ENCODE measurements at regions not wholly inside any gene's neighbourhood (a gene's known extent, or its start where the extent isn't known, plus 50 kb on each side); places are given as distances from the start of the nearest gene placed in this dataset.

- no peak overlapping the region for H3K4me3 ChIP-seq (ENCODE audit: control insufficient read depth, low read depth, low read length)
- no peak for TF ChIP-seq CTCF (conservative IDR thresholded peaks at IDR 0.05; ENCODE audit: control insufficient read depth, insufficient read depth, low read depth, low read length)
- no peak for DNase-seq (ENCODE audit: low read depth)
These were observed 262.2 kb upstream of the SKOR2 start for GRCh38 chr18:47513614-47514013.

- DNase-seq (ENCODE audit: low read depth): no peak
These were observed 261.4 kb upstream of the SKOR2 start for GRCh38 chr18:47512726-47513435.

GRCh38 chr18:47512056-47512455, 260.6 kb upstream of the SKOR2 start:
- no peak for DNase-seq (ENCODE audit: low read depth)
- no peak for TF ChIP-seq CTCF (conservative IDR thresholded peaks at IDR 0.05; ENCODE audit: control insufficient read depth, insufficient read depth, low read depth, low read length)
- no peak overlapping the region for H3K4me3 ChIP-seq (ENCODE audit: control insufficient read depth, low read depth, low read length)

More at GRCh38 chr18:47512726-47513435, 261.4 kb upstream of the SKOR2 start:
- H3K4me3 ChIP-seq (ENCODE audit: control insufficient read depth, low read depth, low read length): no peak overlapping the region
- TF ChIP-seq CTCF (conservative IDR thresholded peaks at IDR 0.05; ENCODE audit: control insufficient read depth, insufficient read depth, low read depth, low read length): no peak

- no peak overlapping the region for H3K4me3 ChIP-seq (ENCODE audit: control insufficient read depth, low read depth, low read length)
- no peak for DNase-seq (ENCODE audit: low read depth)
- TF ChIP-seq CTCF (conservative IDR thresholded peaks at IDR 0.05; ENCODE audit: control insufficient read depth, insufficient read depth, low read depth, low read length): no peak
These were observed 259.4 kb upstream of the SKOR2 start for GRCh38 chr18:47510831-47511230.

GRCh38 chr18:47507651-47508050, 256.2 kb upstream of the SKOR2 start:
- TF ChIP-seq CTCF (conservative IDR thresholded peaks at IDR 0.05; ENCODE audit: control insufficient read depth, insufficient read depth, low read depth, low read length): no peak
- no peak overlapping the region for H3K4me3 ChIP-seq (ENCODE audit: control insufficient read depth, low read depth, low read length)
- DNase-seq (ENCODE audit: low read depth): no peak

GRCh38 chr18:47506897-47507296, 255.4 kb upstream of the SKOR2 start:
- DNase-seq (ENCODE audit: low read depth): no peak
- no peak for TF ChIP-seq CTCF (conservative IDR thresholded peaks at IDR 0.05; ENCODE audit: control insufficient read depth, insufficient read depth, low read depth, low read length)
- H3K4me3 ChIP-seq (ENCODE audit: control insufficient read depth, low read depth, low read length): no peak overlapping the region
